SK-N-MC (cell line): ENCODE measurements at regions not wholly inside any gene's neighbourhood (a gene's known extent, or its start where the extent isn't known, plus 50 kb on each side); places are given as distances from the start of the nearest gene placed in this dataset.
A peak's percentile ranks its signal among the peaks of the same experiment; 100 is the strongest.

Experiments used
- DNase-seq: peaks from one replicate; pipeline ENCODE4 v3.0.0-alpha.2; 2011; ENCODE audit warnings: low read depth, low spot score
- H3K27ac ChIP-seq: fragments of 200-600 bp; sonication (generic); 2 replicates; pipeline ENCODE4 v1.5.1; 2016; ENCODE audit warnings: mixed run types
- H3K36me3 ChIP-seq: fragments of 200-600 bp; sonication (generic); 2 replicates; pipeline ENCODE4 v1.6.1; 2017; ENCODE audit warnings: antibody characterized with exemption, low read length, mixed read lengths; ENCODE audit not compliant: insufficient read depth
- H3K4me3 ChIP-seq: fragments of 200-600 bp; sonication (generic); 2 replicates; pipeline ENCODE4 v1.5.1; 2016
- H3K9ac ChIP-seq: fragments of 200-600 bp; sonication (generic); 2 replicates; pipeline ENCODE4 v1.8.0; 2017; ENCODE audit warnings: mixed run types, mixed read lengths; ENCODE audit not compliant: insufficient read length
- H3K9me3 ChIP-seq: fragments of 200-600 bp; sonication (generic); 2 replicates; pipeline ENCODE4 v1.6.1; 2017; ENCODE audit warnings: low read depth, mild to moderate bottlenecking, antibody characterized with exemption, low read length, moderate library complexity, mixed read lengths
- EZH2 ChIP-seq: fragments of 200-600 bp; sonication (generic); IDR thresholded peaks from one replicate; pipeline ENCODE4 v1.6.1; 2017; ENCODE audit warnings: antibody characterized with exemption
- FOXP2 ChIP-seq: optimal IDR thresholded peaks from 2 replicates; pipeline ENCODE3; 2011; ENCODE audit warnings: mild to moderate bottlenecking, moderate library complexity; ENCODE audit not compliant: insufficient read depth; ENCODE audit errors: extremely low read length, control extremely low read depth
- POLR2AphosphoS5 ChIP-seq: IDR thresholded peaks from 2 replicates; pipeline ENCODE4 v1.6.1; 2012; ENCODE audit warnings: mild to moderate bottlenecking, low read depth, low read length, borderline replicate concordance

DNA sequence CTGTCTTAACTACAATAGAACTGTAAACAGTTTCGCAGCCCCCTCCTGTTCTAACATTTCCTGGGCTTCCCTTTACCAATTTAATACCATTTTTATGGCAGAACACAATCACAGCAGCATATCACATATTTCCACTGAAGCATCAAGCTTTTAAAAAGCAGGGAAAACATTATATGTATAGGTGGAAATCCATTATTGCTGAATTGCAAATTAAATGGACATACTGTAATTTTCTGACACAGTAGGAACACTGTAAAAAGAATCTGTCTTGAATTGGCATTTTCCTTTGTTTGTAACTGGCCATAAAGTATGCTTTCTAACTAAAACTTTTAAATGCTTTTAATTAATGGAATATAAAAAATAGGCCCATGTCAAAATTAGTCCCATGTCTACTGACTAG lies 1385.8 kb downstream of the SI start:
- TF ChIP-seq POLR2AphosphoS5 (no peak), EZH2 (no peak), FOXP2 (no peak)
- Histone ChIP-seq H3K36me3 (no peaks in the 10 kb centered on the region), H3K4me3 (no peak overlapping the region), H3K27ac (0 out of 2 replicates have a peak overlapping the region, but pooled peaks have one; percentile 4), H3K9me3 (no peaks in the 10 kb centered on the region), H3K9ac (no peak overlapping the region)
- no peak for DNase-seq

DNA sequence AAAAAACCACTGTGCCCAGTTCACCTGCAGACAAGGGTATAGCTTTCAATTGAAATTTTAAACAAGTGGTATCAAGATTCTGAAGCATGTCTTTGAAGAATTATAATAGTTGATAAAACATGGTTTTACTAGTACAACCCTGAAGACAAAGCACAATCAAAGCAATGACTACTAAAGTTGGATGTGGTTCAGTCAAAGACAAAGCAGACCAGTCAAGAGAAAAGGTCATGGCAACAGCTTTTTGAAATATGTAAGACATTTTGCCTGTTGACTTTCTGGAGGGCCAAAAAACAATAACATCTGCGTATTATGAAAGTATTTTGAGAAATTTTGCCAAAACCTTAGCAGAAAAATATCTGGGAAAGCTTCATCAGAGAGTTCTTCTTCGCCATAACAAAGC lies 1393.6 kb downstream of the SI start:
- H3K27ac ChIP-seq, result no peak overlapping the region
- no peak overlapping the region for H3K9ac ChIP-seq
- H3K9me3 ChIP-seq, result no peaks in the 10 kb centered on the region
- H3K36me3 ChIP-seq, result no peaks in the 10 kb centered on the region
- TF ChIP-seq FOXP2, result no peak
- no peak for TF ChIP-seq POLR2AphosphoS5
- TF ChIP-seq EZH2, result no peak
- no peak for DNase-seq
- no peak overlapping the region for H3K4me3 ChIP-seq

DNA sequence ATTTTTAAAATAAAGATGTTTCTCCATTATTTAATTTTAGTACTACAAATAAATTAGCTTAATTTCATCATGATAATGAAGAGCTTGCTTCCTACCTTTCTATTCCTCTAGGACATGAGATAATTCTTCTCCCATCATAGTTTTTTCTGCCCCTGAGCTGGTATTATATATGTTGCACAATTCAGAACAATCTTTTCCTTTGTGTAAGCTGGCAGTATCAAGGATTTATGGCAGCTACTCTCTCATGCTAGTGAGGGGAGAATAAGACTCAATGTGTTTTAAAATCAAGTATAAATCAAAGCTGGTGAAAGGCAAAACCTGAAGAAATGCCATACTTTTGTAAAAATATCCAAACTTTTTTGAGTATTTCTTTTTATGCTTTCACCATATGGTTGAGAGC lies 1405.3 kb downstream of the SI start:
- no peak for DNase-seq
- Histone ChIP-seq H3K36me3 (no peaks in the 10 kb centered on the region), H3K9me3 (no peaks in the 10 kb centered on the region), H3K4me3 (no peak overlapping the region), H3K9ac (no peak overlapping the region), H3K27ac (0 out of 2 replicates have a peak overlapping the region, but pooled peaks have one; percentile 11)
- TF ChIP-seq POLR2AphosphoS5 (no peak), EZH2 (no peak), FOXP2 (no peak)

DNA sequence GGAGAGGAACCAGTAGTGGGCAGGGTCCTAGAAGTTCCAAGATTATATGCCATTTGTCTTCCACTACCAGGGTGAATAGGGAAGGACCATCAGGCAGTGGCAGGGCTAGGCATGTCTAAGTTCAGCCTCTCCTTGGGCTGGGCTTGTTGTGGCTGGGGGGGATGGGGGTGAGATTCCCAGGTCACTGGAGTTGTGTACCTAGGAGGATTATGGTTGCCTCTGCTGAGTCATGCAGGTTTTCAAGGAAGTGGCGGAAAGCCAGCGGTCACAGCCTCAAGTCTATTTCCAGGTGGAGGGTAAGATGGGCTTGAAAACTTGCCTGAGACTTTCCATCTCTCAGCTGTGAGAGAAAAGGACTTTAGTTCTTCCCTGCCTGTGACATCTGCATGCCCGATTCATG lies 1407.1 kb downstream of the SI start:
- H3K27ac ChIP-seq, result no peak overlapping the region
- no peak overlapping the region for H3K4me3 ChIP-seq
- no peaks in the 10 kb centered on the region for H3K36me3 ChIP-seq
- no peak overlapping the region for H3K9ac ChIP-seq
- no peaks in the 10 kb centered on the region for H3K9me3 ChIP-seq
- no peak for TF ChIP-seq FOXP2
- TF ChIP-seq EZH2, result no peak
- no peak for TF ChIP-seq POLR2AphosphoS5
- no peak for DNase-seq

DNA sequence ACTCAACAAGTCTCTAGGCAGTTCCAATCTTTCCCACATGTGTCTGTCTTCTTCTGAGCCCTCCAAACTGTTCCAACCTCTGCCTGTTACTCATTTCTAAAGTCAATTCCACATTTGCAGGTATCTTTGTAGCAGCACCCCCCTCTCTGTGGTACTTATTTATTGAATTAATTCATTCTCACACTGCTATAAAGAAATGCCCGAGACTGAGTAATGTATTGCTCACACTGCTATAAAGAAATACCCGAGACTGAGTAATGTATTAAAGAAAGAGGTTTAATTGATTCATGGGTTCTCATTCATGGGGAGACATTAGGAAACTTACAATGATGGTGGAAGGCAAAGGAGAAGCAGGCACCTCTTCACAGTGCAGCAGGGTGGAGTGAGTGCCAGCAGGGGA lies 1413.8 kb downstream of the SI start:
- H3K36me3 ChIP-seq, result no peaks in the 10 kb centered on the region
- DNase-seq, result no peak
- H3K9ac ChIP-seq, result no peak overlapping the region
- TF ChIP-seq EZH2, result no peak
- TF ChIP-seq POLR2AphosphoS5, result no peak
- no peak for TF ChIP-seq FOXP2
- no peak overlapping the region for H3K4me3 ChIP-seq
- H3K27ac ChIP-seq, result no peak overlapping the region
- no peaks in the 10 kb centered on the region for H3K9me3 ChIP-seq

DNA sequence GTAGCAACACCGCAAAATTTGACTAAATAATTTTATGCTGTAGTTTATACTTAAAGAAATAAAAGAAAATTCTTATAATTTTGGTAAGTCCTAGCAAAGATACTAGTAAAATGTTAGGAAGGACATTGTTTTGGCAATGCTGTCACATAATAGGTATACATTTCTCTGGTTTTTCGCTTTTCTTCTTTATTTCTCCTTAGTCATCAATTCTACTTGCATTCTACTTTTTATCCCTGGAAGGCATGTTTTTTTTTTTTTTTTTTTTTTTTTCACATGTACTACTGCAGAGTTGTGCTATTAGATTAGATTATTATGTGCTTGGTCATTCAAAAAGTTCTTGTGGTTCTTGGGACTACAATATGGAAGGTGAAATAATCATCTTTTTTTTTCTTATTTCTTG lies 1421.2 kb downstream of the SI start:
- Histone ChIP-seq H3K4me3 (no peak overlapping the region), H3K9ac (no peak overlapping the region), H3K36me3 (no peaks in the 10 kb centered on the region), H3K9me3 (no peaks in the 10 kb centered on the region), H3K27ac (no peak overlapping the region)
- DNase-seq, result no peak
- TF ChIP-seq POLR2AphosphoS5, result no peak
- TF ChIP-seq FOXP2, result no peak
- no peak for TF ChIP-seq EZH2

DNA sequence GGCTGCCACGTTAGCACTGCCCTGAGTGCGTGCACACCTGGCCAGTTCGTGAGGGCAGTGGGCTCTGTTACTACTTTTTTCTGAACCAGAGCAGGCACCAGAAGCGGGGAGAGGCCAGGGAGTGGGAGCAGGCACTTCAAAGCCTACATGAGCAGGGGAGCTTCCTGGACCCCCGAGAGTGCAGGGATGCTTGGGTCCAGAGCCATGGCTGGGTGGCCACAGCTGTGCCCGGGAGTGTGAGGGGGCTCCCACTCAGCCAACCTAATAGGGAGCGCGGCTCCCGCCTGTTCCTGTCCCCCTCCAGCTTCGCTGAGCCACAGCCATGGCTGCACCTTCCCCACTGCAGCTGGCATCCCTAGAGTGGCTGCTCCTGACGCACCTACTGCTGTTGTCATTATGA lies 1423.3 kb downstream of the SI start:
- H3K36me3 ChIP-seq, result no peaks in the 10 kb centered on the region
- no peak overlapping the region for H3K9ac ChIP-seq
- no peaks in the 10 kb centered on the region for H3K9me3 ChIP-seq
- no peak overlapping the region for H3K4me3 ChIP-seq
- H3K27ac ChIP-seq, result no peak overlapping the region
- TF ChIP-seq EZH2, result no peak
- no peak for TF ChIP-seq POLR2AphosphoS5
- TF ChIP-seq FOXP2, result no peak
- DNase-seq, result no peak

DNA sequence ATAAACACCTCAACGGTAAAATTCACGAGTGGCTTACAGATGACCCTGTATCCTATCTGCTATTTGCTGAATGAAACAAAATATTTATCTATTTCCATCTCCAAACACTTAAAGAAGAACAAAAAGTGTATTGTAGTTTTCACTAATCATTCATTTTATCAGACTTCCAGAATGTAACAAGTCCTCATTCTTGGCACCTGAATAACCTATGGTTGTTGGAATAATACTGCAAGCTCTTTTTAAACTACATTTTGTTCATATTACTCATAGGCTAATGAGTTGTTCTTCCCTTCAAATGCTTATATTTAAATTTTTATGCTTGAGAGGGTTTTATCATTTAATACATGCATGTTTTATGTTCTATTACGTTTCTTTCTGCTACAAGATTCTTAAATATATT lies 1434.1 kb downstream of the SI start:
- H3K9ac ChIP-seq, result no peak overlapping the region
- DNase-seq, result no peak
- H3K9me3 ChIP-seq, result no peaks in the 10 kb centered on the region
- no peak overlapping the region for H3K27ac ChIP-seq
- TF ChIP-seq EZH2, result no peak
- TF ChIP-seq POLR2AphosphoS5, result no peak
- no peaks in the 10 kb centered on the region for H3K36me3 ChIP-seq
- H3K4me3 ChIP-seq, result no peak overlapping the region

DNA sequence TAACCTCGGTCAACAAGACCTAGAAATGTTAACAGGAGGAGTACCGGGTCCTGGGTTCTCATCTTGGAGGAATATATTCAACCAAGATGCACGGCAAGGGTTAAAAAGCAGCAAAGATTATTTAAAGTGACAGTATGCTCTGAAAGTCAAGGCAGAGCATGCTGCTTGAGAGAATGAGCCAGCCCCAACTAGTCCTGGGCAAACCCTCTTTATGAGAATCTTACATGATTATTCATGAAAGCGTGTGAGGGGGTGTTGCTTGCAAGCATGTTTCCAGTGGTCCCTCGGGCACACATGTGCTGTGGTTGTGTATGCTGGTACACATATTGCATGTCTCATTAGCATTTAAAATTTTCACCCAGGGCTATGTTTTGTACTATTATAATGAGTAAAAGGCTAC lies 1445.6 kb downstream of the SI start:
- TF ChIP-seq POLR2AphosphoS5, result no peak
- TF ChIP-seq FOXP2, result no peak
- TF ChIP-seq EZH2, result no peak
- Histone ChIP-seq H3K9ac (no peak overlapping the region), H3K4me3 (no peak overlapping the region), H3K36me3 (no peaks in the 10 kb centered on the region), H3K27ac (no peak overlapping the region), H3K9me3 (no peaks in the 10 kb centered on the region)
- no peak for DNase-seq
